Activated T-helper 2 cell treated with anti-CD3 and anti-CD28 coated beads, Interferon-gamma antibody, Interleukin-2, Interleukin-4, amounts not matched to agents 10 μg/mL and 5 μg/mL and 100 μg/mL, durations not matched to agents 14 hours and 24 hours and 36 hours (primary cell): ENCODE measurements at regions not wholly inside any gene's neighbourhood (a gene's known extent, or its start where the extent isn't known, plus 50 kb on each side); places are given as distances from the start of the nearest gene placed in this dataset.

Experiments used
- DNase-seq: peaks from one replicate; pipeline ENCODE4 v3.0.0; 2021; ENCODE audit warnings: low spot score
- H3K27ac Mint-ChIP-seq: one replicate; pipeline ENCODE4 v1.8.0; 2021; ENCODE audit warnings: mixed read lengths
- H3K27me3 Mint-ChIP-seq: one replicate; pipeline ENCODE4 v1.8.0; 2021; ENCODE audit warnings: low read depth, mixed read lengths
- H3K36me3 Mint-ChIP-seq: one replicate; pipeline ENCODE4 v1.8.0; 2021; ENCODE audit warnings: low read depth, mixed read lengths
- H3K4me1 Mint-ChIP-seq: one replicate; pipeline ENCODE4 v1.8.0; 2021; ENCODE audit warnings: low read depth, mixed read lengths
- H3K4me3 Mint-ChIP-seq: one replicate; pipeline ENCODE4 v1.8.0; 2021; ENCODE audit warnings: low read depth, mild to moderate bottlenecking, moderate library complexity, mixed read lengths
- H3K9me3 Mint-ChIP-seq: one replicate; pipeline ENCODE4 v1.8.0; 2021; ENCODE audit warnings: mixed read lengths
- intact Hi-C: fragments of 100-400 bp; cut with micrococcal nuclease; formaldehyde crosslinking; loops from one replicate; pipeline ENCODE4 v1.15.1; 2023

DNA sequence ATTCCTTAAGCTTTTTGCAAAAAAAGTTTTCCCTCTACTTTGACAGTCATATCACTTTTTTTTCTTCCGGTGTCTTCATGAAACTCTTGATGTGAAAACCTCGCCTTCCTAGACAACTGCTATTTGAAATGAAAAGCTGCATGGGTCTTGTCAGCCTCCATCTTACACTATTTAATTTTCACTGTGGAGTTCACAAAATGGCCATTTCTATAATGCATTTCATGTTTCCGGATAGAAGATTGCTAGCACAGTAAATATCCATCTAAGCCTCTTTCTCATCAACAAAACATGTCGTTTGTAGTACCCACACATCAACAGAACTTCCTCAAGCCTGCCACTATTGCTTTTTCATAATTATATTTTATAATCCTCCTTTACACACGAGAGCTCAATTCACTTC is 204.9 kb upstream of the ID4 start:
- no peak overlapping the region for H3K4me3 Mint-ChIP-seq

DNA sequence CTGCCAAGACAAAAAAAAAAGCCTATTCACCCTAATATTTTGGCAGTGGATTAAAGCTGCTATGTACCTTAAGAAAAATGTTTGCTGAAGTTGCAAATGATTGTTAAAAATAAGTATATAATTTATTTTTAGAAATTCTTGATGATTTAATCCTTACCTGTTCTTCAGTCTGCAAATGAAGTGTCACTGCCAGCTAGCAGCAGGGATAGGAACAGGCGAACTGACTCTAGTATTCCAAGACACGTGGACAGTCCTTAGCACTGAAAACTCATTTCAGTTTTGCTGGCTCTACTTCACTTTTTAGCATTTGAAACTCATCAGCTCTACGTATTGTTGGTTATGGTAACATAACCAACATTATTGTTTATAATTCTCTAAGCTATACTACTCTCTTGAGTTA is 204.4 kb upstream of the ID4 start:
- no peaks in the 10 kb centered on the region for H3K36me3 Mint-ChIP-seq
- no peak overlapping the region for H3K27ac Mint-ChIP-seq
- intact Hi-C loops = no loop called here
- H3K27me3 Mint-ChIP-seq = no peaks in the 10 kb centered on the region
- H3K9me3 Mint-ChIP-seq = no peaks in the 10 kb centered on the region
- no peaks in the 10 kb centered on the region for H3K4me1 Mint-ChIP-seq
- DNase-seq = no peak
- H3K4me3 Mint-ChIP-seq = no peak overlapping the region

More for the DNA sequence above, 204.9 kb upstream of the ID4 start:
- Mint-ChIP-seq H3K9me3 (no peaks in the 10 kb centered on the region), H3K27me3 (no peaks in the 10 kb centered on the region), H3K4me1 (no peaks in the 10 kb centered on the region), H3K36me3 (no peaks in the 10 kb centered on the region), H3K27ac (no peak overlapping the region)
- intact Hi-C loops = no loop called here
- DNase-seq = no peak

- Mint-ChIP-seq H3K9me3 (peaks cover 7% of the 10 kb centered on the region), H3K4me1 (no peaks in the 10 kb centered on the region), H3K27ac (no peak overlapping the region), H3K36me3 (no peaks in the 10 kb centered on the region), H3K4me3 (no peak overlapping the region), H3K27me3 (no peaks in the 10 kb centered on the region)
- intact Hi-C loops = no loop called here
- DNase-seq = no peak
Observed at GRCh38 chr6:19635728-19636127, 201.4 kb upstream of the ID4 start.

- H3K36me3 Mint-ChIP-seq = no peaks in the 10 kb centered on the region
- no peaks in the 10 kb centered on the region for H3K27me3 Mint-ChIP-seq
- peaks cover 7% of the 10 kb centered on the region for H3K9me3 Mint-ChIP-seq
- no peak overlapping the region for H3K4me3 Mint-ChIP-seq
- no peaks in the 10 kb centered on the region for H3K4me1 Mint-ChIP-seq
- intact Hi-C loops = no loop called here
- no peak for DNase-seq
- H3K27ac Mint-ChIP-seq = no peak overlapping the region
Observed at GRCh38 chr6:19637010-19637409, 200.2 kb upstream of the ID4 start.

- H3K9me3 Mint-ChIP-seq = peaks cover 7% of the 10 kb centered on the region
- no peaks in the 10 kb centered on the region for H3K27me3 Mint-ChIP-seq
Observed at GRCh38 chr6:19638931-19639330, 198.2 kb upstream of the ID4 start.

DNA sequence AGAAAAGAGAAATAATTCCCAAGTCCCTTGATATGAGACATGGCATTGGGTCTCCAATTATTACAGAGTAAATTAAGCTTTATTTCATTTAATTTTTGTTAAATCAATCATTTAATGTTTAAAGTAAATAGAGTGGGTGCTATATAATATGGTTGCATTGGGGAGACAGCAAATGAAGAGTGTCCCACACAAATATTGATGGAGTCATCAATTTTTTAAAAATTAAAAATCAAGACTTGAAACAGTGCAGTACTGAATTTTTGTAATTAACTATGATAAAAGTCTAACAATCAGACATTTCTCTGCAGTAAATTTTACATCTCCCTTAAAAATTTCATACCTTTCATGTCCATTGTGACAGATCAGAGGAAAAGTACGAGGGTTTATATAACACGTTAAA is 193.9 kb upstream of the ID4 start:
- Mint-ChIP-seq H3K4me3 (no peak overlapping the region), H3K27ac (no peak overlapping the region), H3K4me1 (no peaks in the 10 kb centered on the region), H3K9me3 (peaks cover 11% of the 10 kb centered on the region), H3K36me3 (no peaks in the 10 kb centered on the region), H3K27me3 (no peaks in the 10 kb centered on the region)
- intact Hi-C loops = no loop called here
- no peak for DNase-seq

More at GRCh38 chr6:19638931-19639330, 198.2 kb upstream of the ID4 start:
- intact Hi-C loops = no loop called here
- Mint-ChIP-seq H3K4me3 (no peak overlapping the region), H3K36me3 (no peaks in the 10 kb centered on the region), H3K27ac (no peak overlapping the region), H3K4me1 (no peaks in the 10 kb centered on the region)
- no peak for DNase-seq

DNA sequence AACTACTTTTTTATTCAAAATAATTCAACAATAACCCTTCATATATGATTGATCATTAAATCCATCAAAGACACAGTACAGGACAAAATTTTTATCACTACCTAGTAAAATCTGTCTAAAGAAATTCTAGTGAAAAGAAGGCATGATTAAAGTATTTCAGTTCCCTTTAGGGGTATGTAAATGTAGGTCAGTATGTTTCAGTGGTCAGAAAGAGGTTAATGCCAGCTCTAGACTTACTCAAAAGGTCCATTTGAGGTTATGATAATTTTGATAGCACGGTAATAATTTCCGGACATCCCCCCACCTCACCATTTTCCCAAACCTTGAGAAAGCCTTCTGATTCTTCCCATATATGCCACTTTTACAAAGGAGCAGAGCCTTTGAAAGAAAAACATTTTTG is 193.5 kb upstream of the ID4 start:
- no peak overlapping the region for H3K4me3 Mint-ChIP-seq
- no peaks in the 10 kb centered on the region for H3K4me1 Mint-ChIP-seq
- H3K27ac Mint-ChIP-seq = no peak overlapping the region
- peaks cover 7% of the 10 kb centered on the region for H3K9me3 Mint-ChIP-seq
- no peaks in the 10 kb centered on the region for H3K27me3 Mint-ChIP-seq
- intact Hi-C loops = no loop called here
- no peak for DNase-seq
- no peaks in the 10 kb centered on the region for H3K36me3 Mint-ChIP-seq

DNA sequence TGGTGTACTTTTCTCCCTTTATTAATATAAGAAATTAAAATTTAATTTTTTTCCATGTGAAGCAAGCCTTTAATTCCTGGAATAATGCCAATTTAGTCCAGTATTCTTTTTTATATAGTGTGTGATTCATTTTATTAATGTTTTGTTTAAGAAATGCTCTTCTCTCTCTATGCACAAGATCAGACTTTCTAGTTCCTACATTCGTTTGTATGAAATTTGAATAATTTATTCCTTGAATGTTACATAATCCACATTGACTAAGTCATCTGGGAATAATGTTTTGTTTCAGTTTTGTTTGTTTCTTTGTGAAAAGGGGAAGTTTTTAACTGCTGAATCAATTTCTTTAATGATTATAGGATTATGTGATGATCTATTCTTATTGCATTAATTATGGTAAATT is 181.4 kb upstream of the ID4 start:
- no peak for DNase-seq
- H3K36me3 Mint-ChIP-seq = no peaks in the 10 kb centered on the region
- intact Hi-C loops = no loop called here
- no peak overlapping the region for H3K4me3 Mint-ChIP-seq
- peaks cover 9% of the 10 kb centered on the region for H3K9me3 Mint-ChIP-seq
- no peak overlapping the region for H3K27ac Mint-ChIP-seq
- H3K27me3 Mint-ChIP-seq = no peaks in the 10 kb centered on the region
- H3K4me1 Mint-ChIP-seq = no peaks in the 10 kb centered on the region

DNA sequence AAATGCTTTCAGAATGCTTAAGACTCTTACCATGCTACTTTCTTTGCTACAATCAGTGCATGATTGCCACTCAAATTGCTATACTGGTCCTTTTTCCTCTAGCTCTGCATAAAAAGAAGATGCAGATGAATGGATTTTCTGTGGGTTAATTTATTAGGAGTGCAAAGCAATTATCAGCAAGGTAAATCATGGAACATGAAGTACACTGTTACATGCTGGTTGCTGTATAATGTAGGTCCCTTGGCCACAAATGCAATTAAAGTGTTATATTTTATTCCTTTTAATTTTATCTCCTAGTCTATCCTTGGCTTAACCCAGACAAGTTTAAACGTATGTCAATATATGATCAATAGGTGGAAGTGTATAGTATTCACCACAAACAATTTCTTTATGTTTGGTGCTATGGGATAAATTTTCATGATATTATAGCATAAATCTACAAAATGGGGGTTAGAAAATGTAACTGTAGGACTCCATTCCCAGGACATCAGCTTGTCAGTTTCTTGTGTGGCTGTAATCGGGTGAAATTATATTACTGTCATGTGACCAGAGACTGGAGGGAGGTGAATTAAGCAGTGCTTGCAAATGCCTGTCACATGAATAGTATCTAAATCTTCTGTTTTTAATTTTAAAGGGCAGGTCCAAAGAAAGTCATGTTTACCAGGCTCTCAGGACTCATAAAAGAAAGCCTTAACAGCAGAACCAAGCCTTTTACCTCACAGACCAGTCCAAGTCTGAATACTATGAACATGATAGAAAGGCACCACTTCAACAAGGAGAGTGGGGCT is 176.9 kb upstream of the ID4 start:
- Mint-ChIP-seq H3K9me3 (peaks cover 9% of the 10 kb centered on the region), H3K4me3 (no peak overlapping the region), H3K27me3 (no peaks in the 10 kb centered on the region), H3K27ac (no peak overlapping the region), H3K36me3 (no peaks in the 10 kb centered on the region), H3K4me1 (no peaks in the 10 kb centered on the region)
- intact Hi-C loops = no loop called here
- DNase-seq = no peak

GRCh38 chr6:19662911-19663310 is 174.3 kb upstream of the ID4 start:
- no peak for DNase-seq
- Mint-ChIP-seq H3K27me3 (no peaks in the 10 kb centered on the region), H3K36me3 (no peaks in the 10 kb centered on the region), H3K4me3 (no peak overlapping the region), H3K27ac (no peak overlapping the region), H3K9me3 (peaks cover 3% of the 10 kb centered on the region), H3K4me1 (no peaks in the 10 kb centered on the region)
- intact Hi-C loops = no loop called here

DNA sequence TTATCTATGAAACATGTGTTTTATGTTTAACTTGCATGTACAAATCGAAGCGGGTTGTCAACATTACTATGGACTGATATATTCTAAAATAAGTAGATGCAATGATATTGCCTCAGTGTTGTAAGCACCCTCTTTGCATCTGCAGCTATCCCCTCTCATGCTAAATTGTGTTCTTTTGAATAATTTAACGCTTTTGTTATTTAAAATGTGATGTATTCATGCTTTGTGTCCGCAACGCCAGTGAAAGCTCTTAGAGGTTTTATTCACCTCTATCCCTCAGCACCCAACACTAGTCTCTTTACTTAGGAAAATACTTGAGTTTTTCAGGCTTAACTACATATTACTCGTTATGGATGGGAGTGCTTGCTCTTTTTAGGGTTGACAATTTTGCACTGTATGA is 173.7 kb upstream of the ID4 start:
- H3K27ac Mint-ChIP-seq = no peak overlapping the region
- no peaks in the 10 kb centered on the region for H3K27me3 Mint-ChIP-seq
- intact Hi-C loops = no loop called here
- peaks cover 3% of the 10 kb centered on the region for H3K9me3 Mint-ChIP-seq
- no peak overlapping the region for H3K4me3 Mint-ChIP-seq
- no peaks in the 10 kb centered on the region for H3K4me1 Mint-ChIP-seq
- no peaks in the 10 kb centered on the region for H3K36me3 Mint-ChIP-seq
- DNase-seq = no peak

GRCh38 chr6:19664050-19664449 is 173.1 kb upstream of the ID4 start:
- peaks cover 3% of the 10 kb centered on the region for H3K9me3 Mint-ChIP-seq
- H3K36me3 Mint-ChIP-seq = no peaks in the 10 kb centered on the region
- H3K27ac Mint-ChIP-seq = no peak overlapping the region
- H3K27me3 Mint-ChIP-seq = no peaks in the 10 kb centered on the region
- H3K4me1 Mint-ChIP-seq = no peaks in the 10 kb centered on the region
- H3K4me3 Mint-ChIP-seq = no peak overlapping the region
- DNase-seq = no peak
- intact Hi-C loops = no loop called here

DNA sequence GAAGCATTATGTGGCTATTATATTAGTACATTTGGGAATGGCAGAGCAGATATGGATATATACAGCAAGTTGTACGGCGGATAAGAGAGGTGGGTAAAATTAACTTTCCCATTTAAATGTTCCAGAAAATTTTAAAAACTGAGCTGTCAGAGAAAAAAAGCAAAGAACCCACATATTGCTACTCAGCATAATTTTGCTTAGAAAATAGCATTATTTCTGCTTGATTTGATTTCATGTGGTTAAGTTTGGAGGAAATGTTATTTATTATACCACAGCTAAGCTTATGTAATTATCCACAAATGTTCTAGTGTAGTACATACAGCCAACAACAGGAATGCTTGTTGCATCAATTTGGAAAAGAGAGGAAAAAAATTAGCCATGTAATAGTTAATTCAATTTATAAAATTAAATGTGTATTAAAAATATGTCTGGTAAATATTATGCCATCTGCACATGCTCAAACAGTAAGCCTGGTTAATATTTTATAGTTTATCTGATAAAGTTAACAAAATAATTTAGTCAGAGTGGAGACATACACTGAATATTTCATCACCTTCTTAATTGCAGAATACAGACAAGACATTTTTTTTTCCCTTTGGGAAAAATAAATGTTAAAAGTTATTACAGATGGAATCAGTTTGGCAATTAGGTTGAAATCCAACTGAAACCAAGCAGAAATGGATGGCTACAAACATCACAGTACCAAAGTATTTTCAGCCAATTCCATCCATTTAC is 172.1 kb upstream of the ID4 start:
- Mint-ChIP-seq H3K27me3 (no peaks in the 10 kb centered on the region), H3K4me3 (no peak overlapping the region)

More for the DNA sequence above, 172.1 kb upstream of the ID4 start:
- no peaks in the 10 kb centered on the region for H3K36me3 Mint-ChIP-seq
- H3K4me1 Mint-ChIP-seq = no peaks in the 10 kb centered on the region
- H3K27ac Mint-ChIP-seq = no peak overlapping the region
- intact Hi-C loops = no loop called here
- H3K9me3 Mint-ChIP-seq = no peaks in the 10 kb centered on the region
- DNase-seq = no peak
